Liver (tissue), 3 donors: ENCODE measurements at regions not wholly inside any gene's neighbourhood (a gene's known extent, or its start where the extent isn't known, plus 50 kb on each side); places are given as distances from the start of the nearest gene placed in this dataset.

Source experiments
- EGR1 ChIP-seq, 2 donors: IDR thresholded peaks; 2 replicates each; pipeline ENCODE4 v1.6.1; 2016 to 2018; ENCODE audit warnings: antibody characterized with exemption in 2 of 2, low read depth in 2 of 2
- GABPA ChIP-seq, 2 donors: IDR thresholded peaks in 1 of 2; conservative IDR thresholded peaks in 1 of 2; 2 replicates each; pipeline ENCODE4 v1.6.1; 2016; ENCODE audit warnings: antibody characterized with exemption in 2 of 2, mild to moderate bottlenecking in 1 of 2, moderate library complexity in 1 of 2
- HNF4G ChIP-seq: IDR thresholded peaks from 2 replicates; pipeline ENCODE4 v1.6.1; 2016; ENCODE audit warnings: antibody characterized with exemption
- JUND ChIP-seq, 2 donors: IDR thresholded peaks; 2 replicates each; pipeline ENCODE4 v1.6.1; 2016; ENCODE audit warnings: antibody characterized with exemption in 2 of 2
- NR2F2 ChIP-seq: IDR thresholded peaks from 2 replicates; pipeline ENCODE4 v1.6.1; 2016; ENCODE audit warnings: antibody characterized with exemption
- RAD21 ChIP-seq, 2 donors: IDR thresholded peaks; 2 replicates each; pipeline ENCODE4 v1.6.1; 2016; ENCODE audit warnings: antibody characterized with exemption in 2 of 2, mild to moderate bottlenecking in 2 of 2
- RXRA ChIP-seq, 2 donors: IDR thresholded peaks; 2 replicates each; pipeline ENCODE4 v1.6.1; 2017 to 2018; ENCODE audit warnings: antibody characterized with exemption in 2 of 2, mild to moderate bottlenecking in 1 of 2
- TAF1 ChIP-seq: conservative IDR thresholded peaks from 2 replicates; pipeline ENCODE4 v1.6.1; 2016; ENCODE audit warnings: antibody characterized with exemption, mild to moderate bottlenecking
- YY1 ChIP-seq: IDR thresholded peaks from 2 replicates; pipeline ENCODE4 v1.6.1; 2016; ENCODE audit warnings: antibody characterized with exemption, mild to moderate bottlenecking
- TF ChIP-seq, protein P1 (sequence below): fragments of 150-350 bp; IDR thresholded peaks from 2 replicates; pipeline ENCODE4 v1.5.1; 2017; ENCODE audit warnings: improper control_type of control experiment, low read depth, low read length; ENCODE audit not compliant: missing input control
- TF ChIP-seq, protein P2 (sequence below): IDR thresholded peaks from 2 replicates; pipeline ENCODE4 v1.6.1; 2016; ENCODE audit warnings: antibody characterized with exemption, mild to moderate bottlenecking
- TF ChIP-seq, protein P3 (sequence below): IDR thresholded peaks from 2 replicates; pipeline ENCODE4 v1.6.1; 2016; ENCODE audit warnings: antibody characterized with exemption
- TF ChIP-seq, protein P4 (sequence below): IDR thresholded peaks from 2 replicates; pipeline ENCODE4 v1.6.1; 2016; ENCODE audit warnings: antibody characterized with exemption
- TF ChIP-seq, protein P5 (sequence below): IDR thresholded peaks from 2 replicates; pipeline ENCODE4 v1.6.1; 2016; ENCODE audit warnings: antibody characterized with exemption
- donor health status: healthy.
- donor health status: healthy.

DNA sequence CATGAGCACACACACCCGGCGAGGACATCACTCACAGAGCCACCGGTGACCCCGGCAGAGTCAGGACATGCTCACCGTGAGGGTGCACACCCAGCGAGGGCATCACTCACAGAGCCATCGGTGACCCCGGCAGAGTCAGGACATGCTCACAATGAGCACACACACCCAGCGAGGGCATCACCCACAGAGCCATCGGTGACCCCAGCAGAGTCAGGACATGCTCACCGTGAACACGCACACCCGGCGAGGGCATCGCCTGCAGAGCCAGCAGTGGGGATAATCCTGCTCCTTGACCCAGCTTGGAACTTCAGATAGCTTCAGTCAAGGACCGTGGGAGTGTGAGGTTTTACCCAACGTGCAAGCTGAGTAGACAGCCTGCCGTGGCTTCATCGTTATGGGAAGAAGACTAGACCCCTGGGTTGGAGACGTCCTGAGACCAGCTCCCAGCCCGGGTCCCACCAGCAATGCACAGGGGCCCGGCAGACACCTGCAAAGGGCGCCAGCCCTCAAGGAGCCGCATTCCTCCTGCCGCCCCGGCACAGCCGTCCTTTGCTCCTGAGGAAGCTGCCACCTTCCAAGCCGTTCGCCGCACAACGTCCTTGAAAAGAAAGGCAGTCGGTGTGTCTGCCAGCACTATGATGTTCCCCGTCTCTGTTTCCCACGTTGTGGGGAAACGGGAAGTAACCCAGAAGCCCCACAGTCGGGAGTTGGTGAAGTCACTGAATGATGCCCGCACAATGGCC, 192.3 kb downstream of the DLL1 start:
- TF ChIP-seq, protein P1, sequence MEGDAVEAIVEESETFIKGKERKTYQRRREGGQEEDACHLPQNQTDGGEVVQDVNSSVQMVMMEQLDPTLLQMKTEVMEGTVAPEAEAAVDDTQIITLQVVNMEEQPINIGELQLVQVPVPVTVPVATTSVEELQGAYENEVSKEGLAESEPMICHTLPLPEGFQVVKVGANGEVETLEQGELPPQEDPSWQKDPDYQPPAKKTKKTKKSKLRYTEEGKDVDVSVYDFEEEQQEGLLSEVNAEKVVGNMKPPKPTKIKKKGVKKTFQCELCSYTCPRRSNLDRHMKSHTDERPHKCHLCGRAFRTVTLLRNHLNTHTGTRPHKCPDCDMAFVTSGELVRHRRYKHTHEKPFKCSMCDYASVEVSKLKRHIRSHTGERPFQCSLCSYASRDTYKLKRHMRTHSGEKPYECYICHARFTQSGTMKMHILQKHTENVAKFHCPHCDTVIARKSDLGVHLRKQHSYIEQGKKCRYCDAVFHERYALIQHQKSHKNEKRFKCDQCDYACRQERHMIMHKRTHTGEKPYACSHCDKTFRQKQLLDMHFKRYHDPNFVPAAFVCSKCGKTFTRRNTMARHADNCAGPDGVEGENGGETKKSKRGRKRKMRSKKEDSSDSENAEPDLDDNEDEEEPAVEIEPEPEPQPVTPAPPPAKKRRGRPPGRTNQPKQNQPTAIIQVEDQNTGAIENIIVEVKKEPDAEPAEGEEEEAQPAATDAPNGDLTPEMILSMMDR: no peak
- TF ChIP-seq, protein P2, sequence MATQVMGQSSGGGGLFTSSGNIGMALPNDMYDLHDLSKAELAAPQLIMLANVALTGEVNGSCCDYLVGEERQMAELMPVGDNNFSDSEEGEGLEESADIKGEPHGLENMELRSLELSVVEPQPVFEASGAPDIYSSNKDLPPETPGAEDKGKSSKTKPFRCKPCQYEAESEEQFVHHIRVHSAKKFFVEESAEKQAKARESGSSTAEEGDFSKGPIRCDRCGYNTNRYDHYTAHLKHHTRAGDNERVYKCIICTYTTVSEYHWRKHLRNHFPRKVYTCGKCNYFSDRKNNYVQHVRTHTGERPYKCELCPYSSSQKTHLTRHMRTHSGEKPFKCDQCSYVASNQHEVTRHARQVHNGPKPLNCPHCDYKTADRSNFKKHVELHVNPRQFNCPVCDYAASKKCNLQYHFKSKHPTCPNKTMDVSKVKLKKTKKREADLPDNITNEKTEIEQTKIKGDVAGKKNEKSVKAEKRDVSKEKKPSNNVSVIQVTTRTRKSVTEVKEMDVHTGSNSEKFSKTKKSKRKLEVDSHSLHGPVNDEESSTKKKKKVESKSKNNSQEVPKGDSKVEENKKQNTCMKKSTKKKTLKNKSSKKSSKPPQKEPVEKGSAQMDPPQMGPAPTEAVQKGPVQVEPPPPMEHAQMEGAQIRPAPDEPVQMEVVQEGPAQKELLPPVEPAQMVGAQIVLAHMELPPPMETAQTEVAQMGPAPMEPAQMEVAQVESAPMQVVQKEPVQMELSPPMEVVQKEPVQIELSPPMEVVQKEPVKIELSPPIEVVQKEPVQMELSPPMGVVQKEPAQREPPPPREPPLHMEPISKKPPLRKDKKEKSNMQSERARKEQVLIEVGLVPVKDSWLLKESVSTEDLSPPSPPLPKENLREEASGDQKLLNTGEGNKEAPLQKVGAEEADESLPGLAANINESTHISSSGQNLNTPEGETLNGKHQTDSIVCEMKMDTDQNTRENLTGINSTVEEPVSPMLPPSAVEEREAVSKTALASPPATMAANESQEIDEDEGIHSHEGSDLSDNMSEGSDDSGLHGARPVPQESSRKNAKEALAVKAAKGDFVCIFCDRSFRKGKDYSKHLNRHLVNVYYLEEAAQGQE: no peak
- TF ChIP-seq, protein P3, sequence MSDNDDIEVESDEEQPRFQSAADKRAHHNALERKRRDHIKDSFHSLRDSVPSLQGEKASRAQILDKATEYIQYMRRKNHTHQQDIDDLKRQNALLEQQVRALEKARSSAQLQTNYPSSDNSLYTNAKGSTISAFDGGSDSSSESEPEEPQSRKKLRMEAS: no peak
- TF ChIP-seq RAD21 (IDR thresholded peaks at IDR 0.05) (no peak), NR2F2 (no peak), TAF1 (no peak), GABPA (IDR thresholded peaks at IDR 0.05 in 1 of 2, conservative IDR thresholded peaks at IDR 0.05 in 1 of 2) (no peak), EGR1 (IDR thresholded peaks at IDR 0.05; ENCODE audit: low read depth in 2 of 2) (no peak), YY1 (no peak), RXRA (IDR thresholded peaks at IDR 0.05) (no peak), JUND (IDR thresholded peaks at IDR 0.05) (no peak), HNF4G (no peak)
- TF ChIP-seq, protein P4, sequence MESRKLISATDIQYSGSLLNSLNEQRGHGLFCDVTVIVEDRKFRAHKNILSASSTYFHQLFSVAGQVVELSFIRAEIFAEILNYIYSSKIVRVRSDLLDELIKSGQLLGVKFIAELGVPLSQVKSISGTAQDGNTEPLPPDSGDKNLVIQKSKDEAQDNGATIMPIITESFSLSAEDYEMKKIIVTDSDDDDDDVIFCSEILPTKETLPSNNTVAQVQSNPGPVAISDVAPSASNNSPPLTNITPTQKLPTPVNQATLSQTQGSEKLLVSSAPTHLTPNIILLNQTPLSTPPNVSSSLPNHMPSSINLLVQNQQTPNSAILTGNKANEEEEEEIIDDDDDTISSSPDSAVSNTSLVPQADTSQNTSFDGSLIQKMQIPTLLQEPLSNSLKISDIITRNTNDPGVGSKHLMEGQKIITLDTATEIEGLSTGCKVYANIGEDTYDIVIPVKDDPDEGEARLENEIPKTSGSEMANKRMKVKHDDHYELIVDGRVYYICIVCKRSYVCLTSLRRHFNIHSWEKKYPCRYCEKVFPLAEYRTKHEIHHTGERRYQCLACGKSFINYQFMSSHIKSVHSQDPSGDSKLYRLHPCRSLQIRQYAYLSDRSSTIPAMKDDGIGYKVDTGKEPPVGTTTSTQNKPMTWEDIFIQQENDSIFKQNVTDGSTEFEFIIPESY: no peak
- TF ChIP-seq, protein P5, sequence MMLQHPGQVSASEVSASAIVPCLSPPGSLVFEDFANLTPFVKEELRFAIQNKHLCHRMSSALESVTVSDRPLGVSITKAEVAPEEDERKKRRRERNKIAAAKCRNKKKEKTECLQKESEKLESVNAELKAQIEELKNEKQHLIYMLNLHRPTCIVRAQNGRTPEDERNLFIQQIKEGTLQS: no peak
